HG03196 (cell line): ENCODE measurements at regions not wholly inside any gene's neighbourhood (a gene's known extent, or its start where the extent isn't known, plus 50 kb on each side); places are given as distances from the start of the nearest gene placed in this dataset.

Experiments
- ATAC-seq: cut with Tn5 transposase; IDR thresholded peaks from one replicate; pipeline ENCODE4 v1.9.1; 2021; ENCODE audit not compliant: unreplicated experiment

GRCh38 chr13:29959086-29959485 is 108.7 kb upstream of the UBL3 start:
- no peak for ATAC-seq

GRCh38 chr13:29958476-29958875 is 108.1 kb upstream of the UBL3 start:
- no peak for ATAC-seq

GRCh38 chr13:29957320-29957719 is 106.9 kb upstream of the UBL3 start:
- ATAC-seq, result no peak

DNA sequence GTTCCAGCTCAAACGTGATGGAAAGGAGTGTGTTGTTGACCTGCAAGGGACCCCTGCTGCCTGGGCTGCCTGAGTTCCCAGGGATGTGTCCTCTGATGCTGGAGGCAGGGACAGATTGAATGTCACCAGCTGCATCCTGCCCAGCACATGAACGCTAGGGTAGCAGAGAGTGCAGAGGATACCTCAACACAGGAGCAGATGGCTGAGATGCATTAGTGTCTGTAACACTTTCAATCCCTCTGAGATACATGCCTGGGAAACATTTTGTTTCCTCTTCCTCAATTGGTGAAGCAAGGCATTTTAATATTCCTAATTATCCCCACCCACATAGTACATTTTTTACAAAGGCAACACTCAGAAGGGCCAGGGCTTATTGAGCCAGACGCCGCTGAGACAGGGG is 106.4 kb upstream of the UBL3 start:
- ATAC-seq, result no peak

DNA sequence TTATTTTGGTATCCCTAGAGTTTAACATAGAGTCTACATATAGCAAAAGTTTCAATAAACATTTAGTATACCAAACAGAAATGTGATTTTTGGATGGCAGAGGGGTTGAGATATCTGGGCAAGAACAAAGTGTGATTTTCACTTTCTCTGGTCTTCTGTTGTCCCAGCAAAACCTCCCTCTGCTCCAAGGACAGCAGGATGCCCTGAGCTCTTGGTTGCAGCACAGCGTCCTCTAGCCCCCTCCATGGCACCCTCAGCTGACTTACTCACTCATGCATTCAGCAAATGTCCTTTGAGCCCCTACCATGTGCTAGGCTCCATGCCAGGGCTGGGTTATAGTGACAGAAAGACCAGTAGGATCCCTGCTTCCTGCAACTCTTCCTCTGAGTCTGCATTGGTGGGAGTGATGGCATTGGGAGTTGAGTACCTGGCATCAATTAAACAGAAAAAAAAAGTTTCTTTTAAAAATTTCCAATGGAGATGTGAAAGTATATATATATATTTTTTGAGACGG is 104.8 kb upstream of the UBL3 start:
- no peak for ATAC-seq

DNA sequence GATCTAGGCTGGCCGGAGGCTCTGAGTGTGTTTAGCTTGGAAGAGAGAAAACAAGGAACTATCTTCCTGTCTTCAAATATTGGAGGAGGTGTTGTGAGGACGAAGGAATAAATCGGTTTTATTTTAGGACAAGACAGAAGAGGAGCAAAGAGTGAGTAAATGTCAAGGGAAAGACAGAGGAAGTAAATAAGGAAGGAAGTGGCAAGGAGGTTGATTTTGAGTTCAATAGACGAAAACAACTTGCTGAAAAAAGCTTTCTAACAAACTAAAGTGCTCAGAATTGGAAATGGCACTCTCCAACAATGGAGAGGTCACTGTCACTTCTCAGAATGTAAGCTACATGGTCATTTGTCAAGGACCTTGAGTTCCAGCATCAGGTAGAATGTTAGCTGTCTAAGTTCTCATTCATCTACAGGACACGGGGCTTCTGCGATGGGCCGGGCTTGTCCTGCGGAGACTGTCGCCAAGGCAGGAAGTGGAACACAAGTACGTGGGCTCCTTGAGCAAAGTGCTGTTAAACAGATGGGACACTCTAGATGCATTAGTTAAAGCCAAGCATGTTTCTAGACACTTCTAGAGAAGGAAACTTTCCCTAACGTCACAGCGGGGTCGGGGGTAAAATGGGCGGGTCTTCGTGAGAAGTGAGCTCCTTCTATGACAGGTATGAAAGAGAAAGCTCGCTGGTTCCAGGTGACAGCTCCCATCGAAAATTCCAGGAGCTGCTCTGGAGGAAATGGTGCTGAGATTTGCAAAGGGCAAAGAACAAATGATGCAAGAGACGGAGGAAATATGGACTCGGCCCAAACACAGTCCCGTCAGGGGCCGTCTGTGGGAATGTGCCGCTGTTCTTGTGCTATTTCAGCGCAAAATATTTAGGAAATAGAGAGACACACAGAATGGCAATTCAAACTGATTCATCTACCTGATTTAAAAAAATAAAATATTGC is 103.9 kb upstream of the UBL3 start:
- no peak for ATAC-seq

DNA sequence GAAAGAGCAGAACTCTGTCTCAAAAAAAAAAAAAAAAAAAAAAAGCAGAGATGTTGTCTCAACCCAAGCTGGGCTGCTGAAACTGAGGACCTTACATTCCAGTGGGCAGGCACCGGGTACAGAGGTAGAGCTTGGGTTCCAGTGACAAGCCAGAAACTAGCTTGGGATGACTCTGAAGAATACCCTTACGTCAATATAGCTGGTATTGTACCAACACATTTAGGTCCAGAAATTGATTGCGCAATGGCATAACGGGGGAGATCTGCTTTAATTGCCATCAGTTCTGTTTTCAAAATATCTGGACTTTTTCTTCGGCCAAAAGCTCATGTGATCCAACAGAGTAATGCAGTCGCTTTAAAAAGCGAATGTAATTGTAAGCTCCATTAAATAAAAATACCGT is 103.1 kb upstream of the UBL3 start:
- ATAC-seq, result no peak

GRCh38 chr13:29952245-29952644 is 101.8 kb upstream of the UBL3 start:
- no peak for ATAC-seq

DNA sequence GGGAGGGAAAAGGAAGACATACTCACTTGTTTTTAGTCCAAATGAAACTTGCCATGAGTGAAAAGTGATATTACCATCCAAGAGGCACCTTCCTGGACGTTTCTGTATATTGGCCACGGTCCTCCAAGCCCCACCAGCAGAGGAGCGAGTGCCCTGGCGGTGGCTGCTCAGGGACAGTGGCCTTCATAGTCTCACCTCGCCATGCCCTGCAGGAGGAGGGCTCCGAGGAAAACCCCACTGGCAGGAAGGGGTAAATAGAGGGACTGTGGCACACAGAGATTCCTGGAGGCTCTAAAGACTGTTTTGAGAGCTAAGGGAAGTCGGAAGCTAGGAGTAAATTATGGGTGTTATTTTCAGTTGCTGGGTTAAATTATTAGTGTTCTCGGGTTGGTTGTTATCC is 98.4 kb upstream of the UBL3 start:
- no peak for ATAC-seq

GRCh38 chr13:29948244-29948643 is 97.8 kb upstream of the UBL3 start:
- ATAC-seq, result no peak

DNA sequence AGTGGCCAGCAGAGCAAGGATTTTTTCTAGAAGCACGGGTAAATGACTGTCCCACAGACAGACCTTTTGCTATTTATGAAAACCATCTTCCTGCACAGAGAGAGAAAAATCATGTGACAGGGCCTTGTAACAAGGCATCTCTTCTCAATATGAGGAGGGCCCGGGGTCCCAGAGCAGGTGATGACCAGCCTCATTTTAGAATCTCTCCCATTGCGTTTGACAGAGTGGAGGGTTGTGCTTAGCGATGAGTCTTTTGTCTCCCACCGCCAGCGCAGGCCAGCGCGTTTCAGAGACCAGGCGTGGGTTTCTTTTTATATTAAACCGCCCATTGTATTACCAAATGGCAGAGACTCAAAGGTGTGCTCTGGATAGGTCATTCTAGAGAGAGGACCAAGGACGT is 97.4 kb upstream of the UBL3 start:
- no peak for ATAC-seq

DNA sequence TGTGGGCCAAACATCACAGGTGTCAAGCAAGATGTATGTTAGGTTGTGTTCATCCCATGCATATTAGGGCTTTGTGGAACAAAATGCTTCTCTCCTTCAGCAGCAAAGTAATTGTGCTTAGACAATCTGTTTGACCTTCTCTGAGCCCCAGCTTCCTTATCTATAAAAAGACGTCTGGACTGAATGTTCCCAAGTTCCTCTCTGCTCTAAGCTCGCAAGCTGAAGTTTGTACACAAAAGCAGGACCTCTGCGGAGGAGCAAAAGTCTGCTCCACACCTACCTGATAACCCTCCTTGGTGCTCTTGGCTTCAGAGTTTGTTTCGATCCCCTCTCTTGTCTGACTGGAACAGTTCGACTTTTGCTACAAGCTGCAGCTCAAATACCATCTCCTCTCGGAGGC is 95.7 kb upstream of the UBL3 start:
- ATAC-seq, result no peak

- no peak for ATAC-seq
Observed at GRCh38 chr13:29943686-29944085, 93.3 kb upstream of the UBL3 start.

DNA sequence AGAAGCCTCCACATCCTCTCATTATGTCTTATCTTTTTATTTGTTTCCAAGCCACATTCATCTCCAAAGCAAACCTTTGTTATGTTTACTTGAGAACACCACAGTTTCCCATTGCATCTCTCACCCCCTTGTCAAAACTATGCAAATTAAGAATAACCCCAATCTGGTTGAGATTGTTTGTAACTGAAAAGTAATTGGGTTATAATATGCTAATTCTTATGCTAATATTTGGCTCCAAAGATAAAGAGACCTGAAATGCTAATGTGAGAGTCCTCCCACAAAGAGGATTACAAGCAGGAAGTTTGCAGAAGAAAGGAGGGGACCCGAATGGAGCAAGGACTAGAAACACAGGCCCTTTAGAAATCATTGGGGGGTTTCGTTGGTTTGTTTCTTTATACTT is 92.9 kb upstream of the UBL3 start:
- ATAC-seq, result no peak

DNA sequence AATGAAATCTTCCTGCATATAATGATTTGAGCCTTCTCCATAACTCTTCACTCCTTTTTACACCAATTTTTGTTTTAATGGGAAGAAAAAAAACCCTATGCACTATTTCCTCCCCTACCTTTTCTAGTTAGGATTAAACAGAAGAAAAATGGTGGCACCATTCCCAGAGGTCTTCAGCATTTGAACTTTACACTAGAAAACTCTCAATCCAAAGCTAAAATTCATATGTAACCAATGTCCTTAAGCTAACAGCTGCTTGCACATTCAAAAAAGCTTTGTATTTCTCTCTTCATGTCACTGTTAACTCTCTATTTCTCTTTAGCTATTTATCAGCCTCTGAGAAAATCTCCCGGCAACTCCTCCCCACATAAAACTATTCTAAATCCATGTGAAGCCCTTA is 90.3 kb upstream of the UBL3 start:
- ATAC-seq, result no peak

- ATAC-seq, result no peak
Observed at GRCh38 chr13:29939158-29939557, 88.7 kb upstream of the UBL3 start.

DNA sequence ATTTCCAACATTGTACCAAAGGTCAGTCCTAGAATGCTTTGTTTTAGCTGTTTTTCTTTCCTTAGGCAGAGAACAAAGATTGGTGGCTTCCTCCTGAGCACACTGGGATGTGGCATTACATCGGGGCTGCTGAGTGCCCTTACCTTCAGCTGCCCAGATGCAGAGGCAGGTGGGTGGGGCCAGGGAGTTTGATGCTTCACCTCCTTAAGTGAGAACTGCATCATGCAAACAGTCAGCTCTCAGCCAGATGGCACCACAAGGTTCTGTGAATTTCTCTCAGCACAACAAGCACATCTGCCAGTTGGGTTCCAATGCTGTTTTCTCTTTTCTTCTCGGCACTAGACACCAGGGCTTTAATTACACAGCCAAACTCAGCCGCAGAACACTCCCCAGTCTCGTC is 87.4 kb upstream of the UBL3 start:
- no peak for ATAC-seq

- ATAC-seq, result no peak
Observed at GRCh38 chr13:29937379-29937778, 87.0 kb upstream of the UBL3 start.

GRCh38 chr13:29936956-29937355 is 86.5 kb upstream of the UBL3 start:
- no peak for ATAC-seq

- peak; percentile 6 for ATAC-seq
Observed at GRCh38 chr13:29936051-29936813, 85.8 kb upstream of the UBL3 start.

GRCh38 chr13:29935309-29935981 is 85.0 kb upstream of the UBL3 start:
- ATAC-seq, result peak; percentile 92
